Mucosa of descending colon (tissue), 3 donors: ENCODE measurements at regions not wholly inside any gene's neighbourhood (a gene's known extent, or its start where the extent isn't known, plus 50 kb on each side); places are given as distances from the start of the nearest gene placed in this dataset.
A peak's percentile ranks its signal among the peaks of the same experiment; 100 is the strongest.

ENCODE experiments used
- ATAC-seq: fragments of 200-7000 bp; cut with Tn5 transposase; one replicate; pipeline ENCODE4 v1.9.1; 2020; ENCODE audit warnings: mild to moderate bottlenecking, moderate library complexity
- DNase-seq, 3 donors: peaks; one replicate each; pipeline ENCODE4 v3.0.0-alpha.2; 2020
- H3K36me3 ChIP-seq: fragments of 200-600 bp; one replicate; pipeline ENCODE4 v1.8.0; 2021; ENCODE audit warnings: low read depth, mild to moderate bottlenecking
- H3K4me1 ChIP-seq: fragments of 200-600 bp; one replicate; pipeline ENCODE4 v1.8.0; 2021; ENCODE audit warnings: low read depth, mild to moderate bottlenecking
- H3K4me3 ChIP-seq: fragments of 200-600 bp; one replicate; pipeline ENCODE4 v1.8.0; 2021; ENCODE audit warnings: mild to moderate bottlenecking
- H3K9me3 ChIP-seq: fragments of 200-600 bp; one replicate; pipeline ENCODE4 v1.8.0; 2021; ENCODE audit warnings: mild to moderate bottlenecking
- CTCF ChIP-seq: fragments of 200-600 bp; IDR thresholded peaks from one replicate; pipeline ENCODE4 v1.8.0; 2022; ENCODE audit warnings: antibody characterized with exemption, mild to moderate bottlenecking
- intact Hi-C, 2 donors: fragments of 100-400 bp; cut with DNase I in 1 of 2; cut with micrococcal nuclease in 1 of 2; formaldehyde crosslinking; loops; one replicate each; pipeline versions ENCODE4 v1.11.0 to v1.11.1; 2022; cut with DNase I, micrococcal nuclease
- donor health status: DM: no; HTN: no; CAD: no; lungs with moderate emphysema.
- donor health status: DM: no; HTN: no; CAD: no.
- donor health status: DM: no; HTN: yes; CAD: no.

GRCh38 chr2:136395582-136395981, 277.6 kb upstream of the CXCR4 start:
- Histone ChIP-seq H3K4me1 (no peaks in the 10 kb centered on the region), H3K4me3 (no peak overlapping the region), H3K36me3 (no peaks in the 10 kb centered on the region), H3K9me3 (no peaks in the 10 kb centered on the region)
- DNase-seq = no peak
- no peak for TF ChIP-seq CTCF
- intact Hi-C loops = no loop called here
- no peak for ATAC-seq

DNA sequence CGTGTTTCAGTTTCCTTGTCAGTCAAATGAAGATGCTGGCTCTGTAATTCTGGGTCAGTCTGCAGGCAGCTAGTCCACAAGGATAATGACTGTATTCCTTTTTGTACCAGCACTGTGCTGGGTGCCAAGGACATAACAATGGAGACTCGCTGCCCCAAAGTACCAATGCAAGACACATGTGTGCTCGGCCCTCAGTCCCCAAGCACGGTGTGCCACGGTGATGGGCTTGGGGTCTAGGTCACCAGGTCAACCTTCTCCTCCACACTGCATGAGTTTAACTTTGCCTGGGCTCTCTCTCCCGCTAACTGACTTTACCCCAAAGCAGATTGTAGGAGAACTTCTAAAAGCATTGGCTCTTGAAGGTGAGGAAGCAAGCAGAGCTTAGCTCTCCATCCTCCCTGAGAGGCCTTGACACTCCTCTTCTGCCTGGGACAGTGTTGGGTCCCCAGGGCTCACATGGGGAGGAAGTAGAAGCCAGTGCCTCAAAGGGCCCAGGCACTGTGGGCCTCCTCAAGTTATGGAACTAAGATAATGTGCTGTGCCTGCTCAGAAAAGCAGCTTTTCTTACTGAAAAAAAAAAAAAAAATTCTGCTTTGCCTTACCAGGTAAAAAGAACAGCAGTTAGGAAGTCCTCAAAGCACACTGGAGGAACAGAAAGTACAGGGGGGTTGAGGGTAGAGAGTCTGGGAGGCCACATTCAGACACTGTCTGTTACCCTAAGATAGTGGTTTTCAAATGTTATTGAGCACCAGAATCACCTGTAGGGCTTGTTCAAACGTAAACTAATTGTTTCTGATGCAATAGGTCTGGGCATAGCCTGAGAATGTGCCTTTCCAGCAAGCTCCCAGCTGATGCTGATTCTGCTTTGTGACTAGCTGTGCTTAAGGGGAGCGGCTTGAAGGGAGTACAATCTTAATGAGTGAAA, 276.4 kb upstream of the CXCR4 start:
- no peak for TF ChIP-seq CTCF
- Histone ChIP-seq H3K9me3 (no peaks in the 10 kb centered on the region), H3K36me3 (no peaks in the 10 kb centered on the region), H3K4me1 (no peaks in the 10 kb centered on the region), H3K4me3 (no peak overlapping the region)
- DNase-seq = no peak
- ATAC-seq = no peak
- intact Hi-C loops = no loop called here

GRCh38 chr2:136393514-136393913, 275.6 kb upstream of the CXCR4 start:
- no peaks in the 10 kb centered on the region for H3K4me1 ChIP-seq
- no peaks in the 10 kb centered on the region for H3K36me3 ChIP-seq
- ATAC-seq (no peak), DNase-seq (no peak)
- TF ChIP-seq CTCF = no peak
- no peak overlapping the region for H3K4me3 ChIP-seq
- H3K9me3 ChIP-seq = no peaks in the 10 kb centered on the region
- intact Hi-C loops = no loop called here

DNA sequence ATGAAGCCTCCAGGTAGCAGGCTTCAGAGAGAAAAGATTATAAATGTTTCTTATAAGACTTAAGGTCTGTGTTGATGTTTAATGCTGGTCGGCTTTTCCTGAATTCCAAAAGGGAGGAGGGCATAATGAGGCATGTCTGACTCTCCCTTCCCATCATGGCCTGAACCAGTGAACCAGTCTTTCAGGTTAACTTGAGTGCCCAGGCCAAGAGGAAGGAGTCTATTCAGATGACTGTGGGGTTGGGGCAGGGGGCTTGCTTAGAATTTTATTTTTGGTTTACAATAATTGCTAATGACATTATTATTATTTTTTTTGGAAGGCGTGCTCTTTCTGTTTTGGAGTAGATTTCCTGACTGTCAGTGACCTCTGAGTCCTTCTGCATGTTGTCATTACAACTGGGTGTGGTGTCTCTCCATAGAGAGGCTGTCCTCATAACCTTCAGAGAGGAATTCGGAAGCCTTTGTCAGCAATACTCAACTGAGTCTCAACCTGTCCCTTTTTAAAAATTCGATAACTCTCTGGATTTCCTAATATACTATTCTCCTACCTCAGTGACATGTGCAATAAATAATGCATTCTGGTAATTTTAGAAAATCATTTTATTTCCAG, 275.1 kb upstream of the CXCR4 start:
- Histone ChIP-seq H3K4me1 (no peaks in the 10 kb centered on the region), H3K36me3 (no peaks in the 10 kb centered on the region), H3K9me3 (no peaks in the 10 kb centered on the region), H3K4me3 (no peak overlapping the region)
- DNase-seq (no peak), ATAC-seq (no peak)
- intact Hi-C loops = no loop called here
- TF ChIP-seq CTCF = no peak

DNA sequence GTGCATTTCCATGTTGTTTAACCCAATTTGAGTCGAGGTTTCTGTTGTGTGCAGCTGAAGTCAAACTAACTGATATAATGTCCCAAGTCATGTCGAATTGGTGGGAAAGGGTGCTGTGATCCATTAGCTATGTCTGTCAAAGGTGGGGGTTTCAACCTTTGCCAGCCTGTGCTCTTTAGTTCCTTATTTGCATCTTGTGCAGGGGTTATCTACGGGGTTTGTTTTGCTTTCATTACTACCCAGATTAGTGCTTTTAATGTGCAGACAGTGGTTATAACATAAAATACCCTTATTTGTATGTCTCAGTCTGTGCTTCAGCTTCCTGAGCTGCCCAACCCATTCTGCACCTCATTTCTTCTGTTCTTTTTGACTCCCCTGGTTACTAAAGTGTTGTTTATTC, 271.9 kb upstream of the CXCR4 start:
- intact Hi-C loops = loop anchor here in 1 of 2 donors (10.0 kb wide), 1 partner anchor 475 kb away; no protein-coding TSS in a partner anchor

More for the DNA sequence above, 271.9 kb upstream of the CXCR4 start:
- ATAC-seq = peak; percentile 35
- no peak overlapping the region for H3K4me3 ChIP-seq
- no peaks in the 10 kb centered on the region for H3K36me3 ChIP-seq
- no peaks in the 10 kb centered on the region for H3K4me1 ChIP-seq
- no peaks in the 10 kb centered on the region for H3K9me3 ChIP-seq
- DNase-seq = no peak
- no peak for TF ChIP-seq CTCF
